ENCODE measurements at regions not wholly inside any gene's neighbourhood (a gene's known extent, or its start where the extent isn't known, plus 50 kb on each side); places are given as distances from the start of the nearest gene placed in this dataset.

GRCh38 chr10:61830072-61830845 lies 71.2 kb upstream of the ARID5B start:
- TF ChIP-seq CTCF (conservative IDR thresholded peaks at IDR 0.05; ENCODE audit: low read depth, low read length) = no peak
- no peak for TF ChIP-seq EZH2 (IDR thresholded peaks at IDR 0.05; ENCODE audit: borderline replicate concordance, low read depth, low read length, poor library complexity, severe bottlenecking)

Data from A673 (cell line).